ENCODE measurements at regions not wholly inside any gene's neighbourhood (a gene's known extent, or its start where the extent isn't known, plus 50 kb on each side); places are given as distances from the start of the nearest gene placed in this dataset.

DNA sequence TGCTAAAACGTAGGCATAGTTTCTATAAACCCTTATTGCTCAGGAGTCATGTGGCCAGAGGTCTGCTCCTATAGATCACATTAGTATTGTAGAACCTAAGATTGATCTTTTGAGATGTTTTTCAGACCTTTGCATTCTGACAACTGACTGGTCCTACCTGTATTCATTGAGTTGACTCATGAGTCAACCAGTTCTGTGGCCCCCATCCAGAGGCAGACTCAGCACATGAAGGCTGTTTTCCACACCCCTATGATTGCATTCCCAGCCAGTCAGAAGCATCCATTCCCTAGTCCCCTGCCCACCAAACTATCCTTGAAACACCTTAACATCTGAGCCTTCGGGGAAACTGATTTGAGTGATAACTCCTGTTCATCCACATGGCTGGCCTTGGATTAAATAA is 451.7 kb downstream of the SIPA1L2 start:
- TF ChIP-seq, protein P1, sequence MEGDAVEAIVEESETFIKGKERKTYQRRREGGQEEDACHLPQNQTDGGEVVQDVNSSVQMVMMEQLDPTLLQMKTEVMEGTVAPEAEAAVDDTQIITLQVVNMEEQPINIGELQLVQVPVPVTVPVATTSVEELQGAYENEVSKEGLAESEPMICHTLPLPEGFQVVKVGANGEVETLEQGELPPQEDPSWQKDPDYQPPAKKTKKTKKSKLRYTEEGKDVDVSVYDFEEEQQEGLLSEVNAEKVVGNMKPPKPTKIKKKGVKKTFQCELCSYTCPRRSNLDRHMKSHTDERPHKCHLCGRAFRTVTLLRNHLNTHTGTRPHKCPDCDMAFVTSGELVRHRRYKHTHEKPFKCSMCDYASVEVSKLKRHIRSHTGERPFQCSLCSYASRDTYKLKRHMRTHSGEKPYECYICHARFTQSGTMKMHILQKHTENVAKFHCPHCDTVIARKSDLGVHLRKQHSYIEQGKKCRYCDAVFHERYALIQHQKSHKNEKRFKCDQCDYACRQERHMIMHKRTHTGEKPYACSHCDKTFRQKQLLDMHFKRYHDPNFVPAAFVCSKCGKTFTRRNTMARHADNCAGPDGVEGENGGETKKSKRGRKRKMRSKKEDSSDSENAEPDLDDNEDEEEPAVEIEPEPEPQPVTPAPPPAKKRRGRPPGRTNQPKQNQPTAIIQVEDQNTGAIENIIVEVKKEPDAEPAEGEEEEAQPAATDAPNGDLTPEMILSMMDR (IDR thresholded peaks at IDR 0.05; ENCODE audit: low read depth, low read length, poor library complexity, severe bottlenecking) = no peak
- TF ChIP-seq EZH2phosphoT487 (IDR thresholded peaks at IDR 0.05; ENCODE audit: borderline replicate concordance, low read length) = no peak

All from DOHH2 (cell line).